ENCODE measurements at regions not wholly inside any gene's neighbourhood (a gene's known extent, or its start where the extent isn't known, plus 50 kb on each side); places are given as distances from the start of the nearest gene placed in this dataset.

DNA sequence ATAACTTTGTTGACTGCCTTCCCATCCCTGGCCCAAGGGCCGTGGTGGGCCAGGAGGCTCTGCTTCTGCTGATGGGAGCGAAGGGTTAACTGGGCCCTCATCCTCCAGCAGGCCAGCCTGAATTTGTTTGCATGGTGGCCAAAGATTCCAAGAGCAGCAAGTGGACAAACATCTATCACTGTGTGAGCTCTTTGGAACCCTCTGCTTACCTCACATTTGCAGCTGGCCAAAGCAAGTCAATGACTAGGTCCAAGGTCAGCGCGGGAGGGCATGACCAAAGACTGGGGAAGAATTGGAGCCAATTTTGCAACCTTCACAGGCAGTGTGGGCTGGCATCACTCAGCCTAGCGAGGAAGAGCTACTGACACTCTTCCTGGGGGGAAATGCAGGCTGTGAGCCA lies 67.8 kb upstream of the ATP6AP2 start (continued):
- TF ChIP-seq, protein P1, sequence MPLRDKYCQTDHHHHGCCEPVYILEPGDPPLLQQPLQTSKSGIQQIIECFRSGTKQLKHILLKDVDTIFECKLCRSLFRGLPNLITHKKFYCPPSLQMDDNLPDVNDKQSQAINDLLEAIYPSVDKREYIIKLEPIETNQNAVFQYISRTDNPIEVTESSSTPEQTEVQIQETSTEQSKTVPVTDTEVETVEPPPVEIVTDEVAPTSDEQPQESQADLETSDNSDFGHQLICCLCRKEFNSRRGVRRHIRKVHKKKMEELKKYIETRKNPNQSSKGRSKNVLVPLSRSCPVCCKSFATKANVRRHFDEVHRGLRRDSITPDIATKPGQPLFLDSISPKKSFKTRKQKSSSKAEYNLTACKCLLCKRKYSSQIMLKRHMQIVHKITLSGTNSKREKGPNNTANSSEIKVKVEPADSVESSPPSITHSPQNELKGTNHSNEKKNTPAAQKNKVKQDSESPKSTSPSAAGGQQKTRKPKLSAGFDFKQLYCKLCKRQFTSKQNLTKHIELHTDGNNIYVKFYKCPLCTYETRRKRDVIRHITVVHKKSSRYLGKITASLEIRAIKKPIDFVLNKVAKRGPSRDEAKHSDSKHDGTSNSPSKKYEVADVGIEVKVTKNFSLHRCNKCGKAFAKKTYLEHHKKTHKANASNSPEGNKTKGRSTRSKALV (CRISPR knock-in tag; IDR thresholded peaks at IDR 0.05): no peak
- TF ChIP-seq, protein P2, sequence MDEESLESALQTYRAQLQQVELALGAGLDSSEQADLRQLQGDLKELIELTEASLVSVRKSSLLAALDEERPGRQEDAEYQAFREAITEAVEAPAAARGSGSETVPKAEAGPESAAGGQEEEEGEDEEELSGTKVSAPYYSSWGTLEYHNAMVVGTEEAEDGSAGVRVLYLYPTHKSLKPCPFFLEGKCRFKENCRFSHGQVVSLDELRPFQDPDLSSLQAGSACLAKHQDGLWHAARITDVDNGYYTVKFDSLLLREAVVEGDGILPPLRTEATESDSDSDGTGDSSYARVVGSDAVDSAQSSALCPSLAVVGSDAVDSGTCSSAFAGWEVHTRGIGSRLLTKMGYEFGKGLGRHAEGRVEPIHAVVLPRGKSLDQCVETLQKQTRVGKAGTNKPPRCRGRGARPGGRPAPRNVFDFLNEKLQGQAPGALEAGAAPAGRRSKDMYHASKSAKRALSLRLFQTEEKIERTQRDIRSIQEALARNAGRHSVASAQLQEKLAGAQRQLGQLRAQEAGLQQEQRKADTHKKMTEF (CRISPR knock-in tag; IDR thresholded peaks at IDR 0.05): peak; percentile 40; the same call in 1 of the 2 replicates
- TF ChIP-seq SAP130 (CRISPR knock-in tag; IDR thresholded peaks at IDR 0.05; ENCODE audit: low read depth) (0 out of 2 replicates have a peak, but pooled peaks have one; percentile 10), ISL2 (CRISPR knock-in tag; IDR thresholded peaks at IDR 0.05) (0 out of 2 replicates have a peak, but pooled peaks have one; percentile 30), MEF2D (CRISPR knock-in tag; IDR thresholded peaks at IDR 0.05) (peak; percentile 56; the same call in 1 of the 2 replicates), ZNF614 (CRISPR knock-in tag; IDR thresholded peaks at IDR 0.05; ENCODE audit: borderline replicate concordance) (no peak), FOXM1 (CRISPR knock-in tag; IDR thresholded peaks at IDR 0.05) (no peak), IKZF1 (IDR thresholded peaks at IDR 0.05) (no peak), SOX13 (IDR thresholded peaks at IDR 0.05) (peak; percentile 14; the same call in 1 of the 2 replicates), SOX13 (CRISPR knock-in tag; conservative IDR thresholded peaks at IDR 0.05 in 1 of 2, IDR thresholded peaks at IDR 0.05 in 1 of 2) (peak in 1 of 2 experiments; percentile 66; a peak in 2 of 4 replicates), RARA (CRISPR knock-in tag; IDR thresholded peaks at IDR 0.05) (peak; percentile 62)
- TF ChIP-seq, protein P3, sequence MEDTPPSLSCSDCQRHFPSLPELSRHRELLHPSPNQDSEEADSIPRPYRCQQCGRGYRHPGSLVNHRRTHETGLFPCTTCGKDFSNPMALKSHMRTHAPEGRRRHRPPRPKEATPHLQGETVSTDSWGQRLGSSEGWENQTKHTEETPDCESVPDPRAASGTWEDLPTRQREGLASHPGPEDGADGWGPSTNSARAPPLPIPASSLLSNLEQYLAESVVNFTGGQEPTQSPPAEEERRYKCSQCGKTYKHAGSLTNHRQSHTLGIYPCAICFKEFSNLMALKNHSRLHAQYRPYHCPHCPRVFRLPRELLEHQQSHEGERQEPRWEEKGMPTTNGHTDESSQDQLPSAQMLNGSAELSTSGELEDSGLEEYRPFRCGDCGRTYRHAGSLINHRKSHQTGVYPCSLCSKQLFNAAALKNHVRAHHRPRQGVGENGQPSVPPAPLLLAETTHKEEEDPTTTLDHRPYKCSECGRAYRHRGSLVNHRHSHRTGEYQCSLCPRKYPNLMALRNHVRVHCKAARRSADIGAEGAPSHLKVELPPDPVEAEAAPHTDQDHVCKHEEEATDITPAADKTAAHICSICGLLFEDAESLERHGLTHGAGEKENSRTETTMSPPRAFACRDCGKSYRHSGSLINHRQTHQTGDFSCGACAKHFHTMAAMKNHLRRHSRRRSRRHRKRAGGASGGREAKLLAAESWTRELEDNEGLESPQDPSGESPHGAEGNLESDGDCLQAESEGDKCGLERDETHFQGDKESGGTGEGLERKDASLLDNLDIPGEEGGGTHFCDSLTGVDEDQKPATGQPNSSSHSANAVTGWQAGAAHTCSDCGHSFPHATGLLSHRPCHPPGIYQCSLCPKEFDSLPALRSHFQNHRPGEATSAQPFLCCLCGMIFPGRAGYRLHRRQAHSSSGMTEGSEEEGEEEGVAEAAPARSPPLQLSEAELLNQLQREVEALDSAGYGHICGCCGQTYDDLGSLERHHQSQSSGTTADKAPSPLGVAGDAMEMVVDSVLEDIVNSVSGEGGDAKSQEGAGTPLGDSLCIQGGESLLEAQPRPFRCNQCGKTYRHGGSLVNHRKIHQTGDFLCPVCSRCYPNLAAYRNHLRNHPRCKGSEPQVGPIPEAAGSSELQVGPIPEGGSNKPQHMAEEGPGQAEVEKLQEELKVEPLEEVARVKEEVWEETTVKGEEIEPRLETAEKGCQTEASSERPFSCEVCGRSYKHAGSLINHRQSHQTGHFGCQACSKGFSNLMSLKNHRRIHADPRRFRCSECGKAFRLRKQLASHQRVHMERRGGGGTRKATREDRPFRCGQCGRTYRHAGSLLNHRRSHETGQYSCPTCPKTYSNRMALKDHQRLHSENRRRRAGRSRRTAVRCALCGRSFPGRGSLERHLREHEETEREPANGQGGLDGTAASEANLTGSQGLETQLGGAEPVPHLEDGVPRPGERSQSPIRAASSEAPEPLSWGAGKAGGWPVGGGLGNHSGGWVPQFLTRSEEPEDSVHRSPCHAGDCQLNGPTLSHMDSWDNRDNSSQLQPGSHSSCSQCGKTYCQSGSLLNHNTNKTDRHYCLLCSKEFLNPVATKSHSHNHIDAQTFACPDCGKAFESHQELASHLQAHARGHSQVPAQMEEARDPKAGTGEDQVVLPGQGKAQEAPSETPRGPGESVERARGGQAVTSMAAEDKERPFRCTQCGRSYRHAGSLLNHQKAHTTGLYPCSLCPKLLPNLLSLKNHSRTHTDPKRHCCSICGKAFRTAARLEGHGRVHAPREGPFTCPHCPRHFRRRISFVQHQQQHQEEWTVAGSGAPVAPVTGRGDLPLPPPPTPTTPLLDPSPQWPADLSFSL (CRISPR knock-in tag; IDR thresholded peaks at IDR 0.05): no peak
- TF ChIP-seq, protein P4, sequence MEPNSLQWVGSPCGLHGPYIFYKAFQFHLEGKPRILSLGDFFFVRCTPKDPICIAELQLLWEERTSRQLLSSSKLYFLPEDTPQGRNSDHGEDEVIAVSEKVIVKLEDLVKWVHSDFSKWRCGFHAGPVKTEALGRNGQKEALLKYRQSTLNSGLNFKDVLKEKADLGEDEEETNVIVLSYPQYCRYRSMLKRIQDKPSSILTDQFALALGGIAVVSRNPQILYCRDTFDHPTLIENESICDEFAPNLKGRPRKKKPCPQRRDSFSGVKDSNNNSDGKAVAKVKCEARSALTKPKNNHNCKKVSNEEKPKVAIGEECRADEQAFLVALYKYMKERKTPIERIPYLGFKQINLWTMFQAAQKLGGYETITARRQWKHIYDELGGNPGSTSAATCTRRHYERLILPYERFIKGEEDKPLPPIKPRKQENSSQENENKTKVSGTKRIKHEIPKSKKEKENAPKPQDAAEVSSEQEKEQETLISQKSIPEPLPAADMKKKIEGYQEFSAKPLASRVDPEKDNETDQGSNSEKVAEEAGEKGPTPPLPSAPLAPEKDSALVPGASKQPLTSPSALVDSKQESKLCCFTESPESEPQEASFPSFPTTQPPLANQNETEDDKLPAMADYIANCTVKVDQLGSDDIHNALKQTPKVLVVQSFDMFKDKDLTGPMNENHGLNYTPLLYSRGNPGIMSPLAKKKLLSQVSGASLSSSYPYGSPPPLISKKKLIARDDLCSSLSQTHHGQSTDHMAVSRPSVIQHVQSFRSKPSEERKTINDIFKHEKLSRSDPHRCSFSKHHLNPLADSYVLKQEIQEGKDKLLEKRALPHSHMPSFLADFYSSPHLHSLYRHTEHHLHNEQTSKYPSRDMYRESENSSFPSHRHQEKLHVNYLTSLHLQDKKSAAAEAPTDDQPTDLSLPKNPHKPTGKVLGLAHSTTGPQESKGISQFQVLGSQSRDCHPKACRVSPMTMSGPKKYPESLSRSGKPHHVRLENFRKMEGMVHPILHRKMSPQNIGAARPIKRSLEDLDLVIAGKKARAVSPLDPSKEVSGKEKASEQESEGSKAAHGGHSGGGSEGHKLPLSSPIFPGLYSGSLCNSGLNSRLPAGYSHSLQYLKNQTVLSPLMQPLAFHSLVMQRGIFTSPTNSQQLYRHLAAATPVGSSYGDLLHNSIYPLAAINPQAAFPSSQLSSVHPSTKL (CRISPR knock-in tag; IDR thresholded peaks at IDR 0.05): peak; percentile 78
- TF ChIP-seq, protein P5, sequence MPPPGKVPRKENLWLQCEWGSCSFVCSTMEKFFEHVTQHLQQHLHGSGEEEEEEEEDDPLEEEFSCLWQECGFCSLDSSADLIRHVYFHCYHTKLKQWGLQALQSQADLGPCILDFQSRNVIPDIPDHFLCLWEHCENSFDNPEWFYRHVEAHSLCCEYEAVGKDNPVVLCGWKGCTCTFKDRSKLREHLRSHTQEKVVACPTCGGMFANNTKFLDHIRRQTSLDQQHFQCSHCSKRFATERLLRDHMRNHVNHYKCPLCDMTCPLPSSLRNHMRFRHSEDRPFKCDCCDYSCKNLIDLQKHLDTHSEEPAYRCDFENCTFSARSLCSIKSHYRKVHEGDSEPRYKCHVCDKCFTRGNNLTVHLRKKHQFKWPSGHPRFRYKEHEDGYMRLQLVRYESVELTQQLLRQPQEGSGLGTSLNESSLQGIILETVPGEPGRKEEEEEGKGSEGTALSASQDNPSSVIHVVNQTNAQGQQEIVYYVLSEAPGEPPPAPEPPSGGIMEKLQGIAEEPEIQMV (CRISPR knock-in tag; IDR thresholded peaks at IDR 0.05; ENCODE audit: low read depth): 0 out of 2 replicates have a peak, but pooled peaks have one; percentile 46

Measured in HepG2 (cell line).